ENCODE measurements at regions not wholly inside any gene's neighbourhood (a gene's known extent, or its start where the extent isn't known, plus 50 kb on each side); places are given as distances from the start of the nearest gene placed in this dataset.
A peak's percentile ranks its signal among the peaks of the same experiment; 100 is the strongest.

GRCh38 chr3:177561365-177561764 is 364.1 kb upstream of the TBL1XR1 start:
- TF ChIP-seq ZNF565 (CRISPR knock-in tag; conservative IDR thresholded peaks at IDR 0.05; ENCODE audit: low read depth) (no peak), BACH2 (CRISPR knock-in tag; IDR thresholded peaks at IDR 0.05; ENCODE audit: borderline replicate concordance) (no peak), TOX (CRISPR knock-in tag; IDR thresholded peaks at IDR 0.05; ENCODE audit: borderline replicate concordance) (no peak), TSHZ2 (CRISPR knock-in tag; IDR thresholded peaks at IDR 0.05) (no peak), GLIS3 (CRISPR knock-in tag; IDR thresholded peaks at IDR 0.05) (no peak)
- no peak for ATAC-seq

GRCh38 chr3:177561769-177562392 is 364.6 kb upstream of the TBL1XR1 start:
- ATAC-seq, result peak; percentile 46; the same call in 1 of the 3 replicates
- no peak for TF ChIP-seq ZNF8 (CRISPR knock-in tag; IDR thresholded peaks at IDR 0.05)
- TF ChIP-seq CSDC2 (CRISPR knock-in tag; IDR thresholded peaks at IDR 0.05), result no peak
- no peak for TF ChIP-seq ZFP30 (CRISPR knock-in tag; IDR thresholded peaks at IDR 0.05)
- peak; percentile 89 for TF ChIP-seq TCF4 (CRISPR knock-in tag; IDR thresholded peaks at IDR 0.05; ENCODE audit: borderline replicate concordance)
- peak; percentile 70; the same call in 1 of the 2 replicates for TF ChIP-seq TSHZ2 (CRISPR knock-in tag; IDR thresholded peaks at IDR 0.05)
- TF ChIP-seq BACH2 (CRISPR knock-in tag; IDR thresholded peaks at IDR 0.05; ENCODE audit: borderline replicate concordance), result peak; percentile 85; the same call in 1 of the 2 replicates
- no peak for TF ChIP-seq GLIS3 (CRISPR knock-in tag; IDR thresholded peaks at IDR 0.05)

GRCh38 chr3:177563243-177563780 is 366.0 kb upstream of the TBL1XR1 start:
- no peak for TF ChIP-seq PPARA (CRISPR knock-in tag; IDR thresholded peaks at IDR 0.05; ENCODE audit: borderline replicate concordance)
- TF ChIP-seq PATZ1 (CRISPR knock-in tag; IDR thresholded peaks at IDR 0.05; ENCODE audit: borderline replicate concordance), result no peak
- TF ChIP-seq BACH2 (CRISPR knock-in tag; IDR thresholded peaks at IDR 0.05; ENCODE audit: borderline replicate concordance), result no peak
- TF ChIP-seq OSR1 (CRISPR knock-in tag; IDR thresholded peaks at IDR 0.05), result no peak
- no peak for TF ChIP-seq ISL1 (CRISPR knock-in tag; IDR thresholded peaks at IDR 0.05)
- TF ChIP-seq CSDC2 (CRISPR knock-in tag; IDR thresholded peaks at IDR 0.05), result no peak
- TF ChIP-seq ZFP30 (CRISPR knock-in tag; IDR thresholded peaks at IDR 0.05), result no peak
- TF ChIP-seq ARNTL (CRISPR knock-in tag; IDR thresholded peaks at IDR 0.05; ENCODE audit: borderline replicate concordance, low read depth), result no peak
- no peak for TF ChIP-seq CSRNP3 (CRISPR knock-in tag; IDR thresholded peaks at IDR 0.05)
- no peak for TF ChIP-seq POU6F1 (CRISPR knock-in tag; IDR thresholded peaks at IDR 0.05; ENCODE audit: borderline replicate concordance, low read depth)
- TF ChIP-seq ZNF8 (CRISPR knock-in tag; IDR thresholded peaks at IDR 0.05), result no peak
- TF ChIP-seq TOX (CRISPR knock-in tag; IDR thresholded peaks at IDR 0.05; ENCODE audit: borderline replicate concordance), result no peak
- no peak for TF ChIP-seq ZFP3 (CRISPR knock-in tag; IDR thresholded peaks at IDR 0.05)
- TF ChIP-seq ZC3H10 (CRISPR knock-in tag; IDR thresholded peaks at IDR 0.05), result no peak
- TF ChIP-seq GLIS3 (CRISPR knock-in tag; IDR thresholded peaks at IDR 0.05), result no peak
- no peak for ATAC-seq

Data from SK-N-SH treated with all-trans-retinoic acid at 6 μM for 48 hours (cell line).